Sigmoid colon (tissue), 6 donors: ENCODE measurements at regions not wholly inside any gene's neighbourhood (a gene's known extent, or its start where the extent isn't known, plus 50 kb on each side); places are given as distances from the start of the nearest gene placed in this dataset.

Source experiments
- DNase-seq: peaks from one replicate; pipeline ENCODE4 v3.0.0-alpha.2; 2019
- H3K27ac ChIP-seq, 4 donors: fragments of 200-600 bp; sonication (generic); one replicate each; pipeline ENCODE4 v1.5.1; 2016 to 2019; ENCODE audit warnings: mild to moderate bottlenecking in 1 of 4
- H3K27me3 ChIP-seq, 3 donors: fragments of 200-600 bp; sonication (generic); one replicate each; pipeline ENCODE4 v1.5.1; 2019; ENCODE audit warnings: mild to moderate bottlenecking in 1 of 3
- H3K36me3 ChIP-seq, 4 donors: fragments of 200-600 bp; sonication (generic); one replicate each; pipeline ENCODE4 v1.5.1; 2016 to 2019
- H3K4me1 ChIP-seq, 4 donors: fragments of 200-600 bp; sonication (generic); one replicate each; pipeline ENCODE4 v1.5.1; 2017 to 2019
- H3K4me3 ChIP-seq, 4 donors: fragments of 200-600 bp; sonication (generic); one replicate each; pipeline ENCODE4 v1.5.1; 2017 to 2019; ENCODE audit warnings: mild to moderate bottlenecking in 2 of 4, moderate library complexity in 1 of 4
- H3K9me3 ChIP-seq, 4 donors: fragments of 200-600 bp in 3 of 4; sonication (generic) in 3 of 4; one replicate each; pipeline versions ENCODE4 v1.5.1 to v1.6.1; 2013 to 2019
- EP300 ChIP-seq, 4 donors: sonication (generic); formaldehyde crosslinking; IDR thresholded peaks; one replicate each; pipeline ENCODE4 v1.6.1; 2017; ENCODE audit warnings: antibody characterized with exemption in 4 of 4
- POLR2A ChIP-seq, 2 donors: fragments of 450-650 bp; IDR thresholded peaks; one replicate each; pipeline ENCODE4 v1.6.1; 2016; ENCODE audit warnings: antibody characterized with exemption in 2 of 2, mild to moderate bottlenecking in 2 of 2, moderate library complexity in 2 of 2
- POLR2AphosphoS5 ChIP-seq, 4 donors: sonication (generic); formaldehyde crosslinking; IDR thresholded peaks; one replicate each; pipeline ENCODE4 v1.6.1; 2017; ENCODE audit warnings: antibody characterized with exemption in 4 of 4
- WGBS, 2 donors: extraction: QIAGEN DNeasy Blood & Tissue Kit; methylation state at CpG; one replicate each; pipeline ENCODE4 v1.1.7; 2013; 5-methylcytosine and 5-hydroxymethylcytosine counted together
- intact Hi-C: fragments of 100-400 bp; cut with DNase I; formaldehyde crosslinking; loops from one replicate; pipeline ENCODE4 v1.15.1; 2023
- TF ChIP-seq, protein P1 (sequence below), 4 experiments: fragments of 450-650 bp in 3 of 4; fragments of 200-600 bp in 1 of 4; IDR thresholded peaks; one replicate each; pipeline ENCODE4 v1.5.1; 2016 to 2019; ENCODE audit warnings: antibody characterized with exemption in 4 of 4, mild to moderate bottlenecking in 3 of 4, moderate library complexity in 2 of 4
- donor health status: healthy with polysubstance abuse.
- donor health status: healthy.

- intact Hi-C loops, result no loop called here
Measured at GRCh38 chr14:43232261-43232660, 1274.8 kb downstream of the FSCB start.

GRCh38 chr14:43215524-43215923 is 1291.6 kb downstream of the FSCB start:
- H3K27ac ChIP-seq, result no peak overlapping the region
- 84% methylated on average over 2 of the region's 2 CpGs for WGBS, 2 donors
- intact Hi-C loops, result no loop called here
- no peaks in the 10 kb centered on the region for H3K27me3 ChIP-seq
- no peak for TF ChIP-seq POLR2A (IDR thresholded peaks at IDR 0.05)
- TF ChIP-seq EP300 (IDR thresholded peaks at IDR 0.05), result no peak
- TF ChIP-seq, protein P1, sequence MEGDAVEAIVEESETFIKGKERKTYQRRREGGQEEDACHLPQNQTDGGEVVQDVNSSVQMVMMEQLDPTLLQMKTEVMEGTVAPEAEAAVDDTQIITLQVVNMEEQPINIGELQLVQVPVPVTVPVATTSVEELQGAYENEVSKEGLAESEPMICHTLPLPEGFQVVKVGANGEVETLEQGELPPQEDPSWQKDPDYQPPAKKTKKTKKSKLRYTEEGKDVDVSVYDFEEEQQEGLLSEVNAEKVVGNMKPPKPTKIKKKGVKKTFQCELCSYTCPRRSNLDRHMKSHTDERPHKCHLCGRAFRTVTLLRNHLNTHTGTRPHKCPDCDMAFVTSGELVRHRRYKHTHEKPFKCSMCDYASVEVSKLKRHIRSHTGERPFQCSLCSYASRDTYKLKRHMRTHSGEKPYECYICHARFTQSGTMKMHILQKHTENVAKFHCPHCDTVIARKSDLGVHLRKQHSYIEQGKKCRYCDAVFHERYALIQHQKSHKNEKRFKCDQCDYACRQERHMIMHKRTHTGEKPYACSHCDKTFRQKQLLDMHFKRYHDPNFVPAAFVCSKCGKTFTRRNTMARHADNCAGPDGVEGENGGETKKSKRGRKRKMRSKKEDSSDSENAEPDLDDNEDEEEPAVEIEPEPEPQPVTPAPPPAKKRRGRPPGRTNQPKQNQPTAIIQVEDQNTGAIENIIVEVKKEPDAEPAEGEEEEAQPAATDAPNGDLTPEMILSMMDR (IDR thresholded peaks at IDR 0.05), result no peak
- no peak for TF ChIP-seq POLR2AphosphoS5 (IDR thresholded peaks at IDR 0.05)
- no peaks in the 10 kb centered on the region for H3K4me1 ChIP-seq
- H3K9me3 ChIP-seq, result no peaks in the 10 kb centered on the region
- no peaks in the 10 kb centered on the region for H3K36me3 ChIP-seq
- no peak for DNase-seq
- H3K4me3 ChIP-seq, result no peak overlapping the region

More at GRCh38 chr14:43232261-43232660, 1274.8 kb downstream of the FSCB start:
- H3K9me3 ChIP-seq, result peaks cover 0 to 4% (median 0%) of the 10 kb centered on the region in 4 donors
- no peaks in the 10 kb centered on the region for H3K4me1 ChIP-seq
- no peaks in the 10 kb centered on the region for H3K36me3 ChIP-seq
- WGBS, 2 donors, result 91% methylated on average over 2 of the region's 2 CpGs
- no peak for DNase-seq
- no peak overlapping the region for H3K27ac ChIP-seq
- TF ChIP-seq POLR2AphosphoS5 (IDR thresholded peaks at IDR 0.05), result no peak
- TF ChIP-seq, protein P1 (IDR thresholded peaks at IDR 0.05), result no peak
- no peak for TF ChIP-seq POLR2A (IDR thresholded peaks at IDR 0.05)
- TF ChIP-seq EP300 (IDR thresholded peaks at IDR 0.05), result no peak
- H3K27me3 ChIP-seq, result no peaks in the 10 kb centered on the region
- no peak overlapping the region for H3K4me3 ChIP-seq

- no peaks in the 10 kb centered on the region for H3K9me3 ChIP-seq
- no peaks in the 10 kb centered on the region for H3K4me1 ChIP-seq
- WGBS, 2 donors, result 90 to 95% methylated on average over 2 of the region's 2 CpGs
- no peak for DNase-seq
- intact Hi-C loops, result no loop called here
- H3K27ac ChIP-seq, result no peak overlapping the region
- no peak overlapping the region for H3K4me3 ChIP-seq
- no peaks in the 10 kb centered on the region for H3K36me3 ChIP-seq
- H3K27me3 ChIP-seq, result no peaks in the 10 kb centered on the region
- TF ChIP-seq EP300 (IDR thresholded peaks at IDR 0.05) (no peak), POLR2A (IDR thresholded peaks at IDR 0.05) (no peak), POLR2AphosphoS5 (IDR thresholded peaks at IDR 0.05) (no peak)
- TF ChIP-seq, protein P1 (IDR thresholded peaks at IDR 0.05), result no peak
Measured at GRCh38 chr14:43207189-43207588, 1299.9 kb downstream of the FSCB start.

DNA sequence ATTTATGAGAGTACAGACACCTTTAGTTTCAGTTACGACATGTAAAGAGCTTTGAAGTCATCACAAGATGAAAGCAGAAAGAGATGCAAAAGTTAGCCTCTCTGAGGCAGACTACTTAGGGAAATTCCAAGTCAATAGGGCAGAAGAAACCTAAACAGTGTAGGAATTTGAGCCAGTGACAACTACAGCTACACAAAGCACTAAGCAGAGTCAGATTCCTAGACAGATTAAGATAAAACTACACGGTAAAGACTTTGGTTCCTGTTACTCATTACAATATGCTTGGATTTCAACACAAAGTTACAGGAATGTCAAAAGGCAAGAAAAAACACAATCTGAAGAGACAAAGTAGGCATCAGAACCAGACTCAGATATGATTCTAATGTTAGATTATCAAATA is 1302.3 kb downstream of the FSCB start:
- 74% methylated on average over 2 of the region's 2 CpGs for WGBS, 2 donors
- no peaks in the 10 kb centered on the region for H3K4me1 ChIP-seq
- H3K36me3 ChIP-seq, result no peaks in the 10 kb centered on the region
- intact Hi-C loops, result no loop called here
- no peak overlapping the region for H3K4me3 ChIP-seq
- no peaks in the 10 kb centered on the region for H3K27me3 ChIP-seq
- no peak overlapping the region for H3K27ac ChIP-seq
- TF ChIP-seq POLR2AphosphoS5 (IDR thresholded peaks at IDR 0.05) (no peak), EP300 (IDR thresholded peaks at IDR 0.05) (no peak), POLR2A (IDR thresholded peaks at IDR 0.05) (no peak)
- TF ChIP-seq, protein P1 (IDR thresholded peaks at IDR 0.05), result no peak
- no peak for DNase-seq
- no peaks in the 10 kb centered on the region for H3K9me3 ChIP-seq

DNA sequence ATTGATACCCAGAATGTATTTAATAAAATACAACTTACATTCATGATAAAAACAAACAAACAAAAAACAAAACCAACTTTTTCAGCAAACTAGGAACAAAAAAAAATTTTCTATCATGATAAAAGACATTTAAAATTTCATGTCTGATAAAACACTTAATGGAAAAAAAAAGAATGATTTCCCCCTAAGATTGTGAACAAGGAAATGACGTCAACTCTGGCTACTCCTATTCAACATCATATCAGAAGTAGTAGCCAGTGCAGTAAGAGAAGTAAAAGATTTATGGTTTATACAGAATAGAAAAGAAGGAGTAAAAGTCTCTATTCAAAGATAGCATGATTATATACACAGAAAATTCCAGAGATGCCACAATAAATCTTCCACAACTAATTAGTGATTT is 1306.6 kb downstream of the FSCB start:
- Histone ChIP-seq H3K9me3 (no peaks in the 10 kb centered on the region), H3K36me3 (no peaks in the 10 kb centered on the region), H3K4me1 (no peaks in the 10 kb centered on the region), H3K4me3 (no peak overlapping the region), H3K27ac (no peak overlapping the region), H3K27me3 (no peaks in the 10 kb centered on the region)
- WGBS, 2 donors, result 76 to 82% methylated on average over 1 of the region's 1 CpG
- DNase-seq, result no peak
- intact Hi-C loops, result no loop called here
- TF ChIP-seq EP300 (IDR thresholded peaks at IDR 0.05), result no peak
- TF ChIP-seq POLR2AphosphoS5 (IDR thresholded peaks at IDR 0.05), result no peak
- TF ChIP-seq, protein P1 (IDR thresholded peaks at IDR 0.05), result no peak
- no peak for TF ChIP-seq POLR2A (IDR thresholded peaks at IDR 0.05)
